Hepatocyte (in vitro differentiated cells): ENCODE measurements at regions not wholly inside any gene's neighbourhood (a gene's known extent, or its start where the extent isn't known, plus 50 kb on each side); places are given as distances from the start of the nearest gene placed in this dataset.

Source experiments
- EZH2 ChIP-seq: fragments of 200-600 bp; sonication (generic); IDR thresholded peaks from 2 replicates; pipeline ENCODE4 v1.6.1; 2016; ENCODE audit warnings: antibody characterized with exemption, mild to moderate bottlenecking, borderline replicate concordance
- TF ChIP-seq, protein P1 (sequence below): fragments of 200-600 bp; sonication (generic); IDR thresholded peaks from 2 replicates; pipeline ENCODE4 v1.5.1; 2016; ENCODE audit warnings: antibody characterized with exemption, mild to moderate bottlenecking; ENCODE audit not compliant: poor library complexity

DNA sequence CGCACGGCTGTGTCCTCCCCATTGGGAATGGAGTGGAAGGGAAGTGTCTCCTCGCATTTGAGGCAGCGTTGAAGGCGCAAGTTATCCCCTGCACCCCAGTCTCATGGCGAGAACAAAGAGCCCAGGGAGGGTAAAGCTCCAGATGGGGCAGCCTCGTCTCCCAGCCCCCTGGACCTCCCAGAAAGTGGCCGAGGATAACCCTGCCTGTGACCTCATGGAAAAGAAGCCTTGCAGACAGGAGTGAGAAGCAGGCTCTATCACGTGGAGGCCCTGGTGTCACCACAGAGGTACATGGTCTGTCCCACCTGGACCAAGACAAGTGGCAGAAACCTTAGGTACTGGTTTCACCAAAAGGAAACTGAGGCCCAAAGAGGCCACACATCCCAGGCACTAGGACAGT is 134.8 kb upstream of the RPS6KA2 start:
- TF ChIP-seq EZH2: no peak
- TF ChIP-seq, protein P1, sequence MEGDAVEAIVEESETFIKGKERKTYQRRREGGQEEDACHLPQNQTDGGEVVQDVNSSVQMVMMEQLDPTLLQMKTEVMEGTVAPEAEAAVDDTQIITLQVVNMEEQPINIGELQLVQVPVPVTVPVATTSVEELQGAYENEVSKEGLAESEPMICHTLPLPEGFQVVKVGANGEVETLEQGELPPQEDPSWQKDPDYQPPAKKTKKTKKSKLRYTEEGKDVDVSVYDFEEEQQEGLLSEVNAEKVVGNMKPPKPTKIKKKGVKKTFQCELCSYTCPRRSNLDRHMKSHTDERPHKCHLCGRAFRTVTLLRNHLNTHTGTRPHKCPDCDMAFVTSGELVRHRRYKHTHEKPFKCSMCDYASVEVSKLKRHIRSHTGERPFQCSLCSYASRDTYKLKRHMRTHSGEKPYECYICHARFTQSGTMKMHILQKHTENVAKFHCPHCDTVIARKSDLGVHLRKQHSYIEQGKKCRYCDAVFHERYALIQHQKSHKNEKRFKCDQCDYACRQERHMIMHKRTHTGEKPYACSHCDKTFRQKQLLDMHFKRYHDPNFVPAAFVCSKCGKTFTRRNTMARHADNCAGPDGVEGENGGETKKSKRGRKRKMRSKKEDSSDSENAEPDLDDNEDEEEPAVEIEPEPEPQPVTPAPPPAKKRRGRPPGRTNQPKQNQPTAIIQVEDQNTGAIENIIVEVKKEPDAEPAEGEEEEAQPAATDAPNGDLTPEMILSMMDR: no peak
